Smooth muscle cell (in vitro differentiated cells): ENCODE measurements at regions not wholly inside any gene's neighbourhood (a gene's known extent, or its start where the extent isn't known, plus 50 kb on each side); places are given as distances from the start of the nearest gene placed in this dataset.

ENCODE experiments used
- DNase-seq: peaks from one replicate; lab custom pipeline; 2025; ENCODE audit not compliant: unreplicated experiment; lab: John Stamatoyannopoulos, UW
- H2AFZ ChIP-seq: fragments of 200-600 bp; sonication (generic); 2 replicates; pipeline ENCODE4 v1.6.0; 2016; ENCODE audit warnings: antibody characterized with exemption, low read depth, mild to moderate bottlenecking
- H3F3A ChIP-seq: fragments of 200-600 bp; sonication (generic); 2 replicates; pipeline ENCODE4 v1.6.0; 2017; ENCODE audit warnings: antibody characterized with exemption, low read depth
- H3K27ac ChIP-seq: fragments of 200-600 bp; sonication (generic); 2 replicates; pipeline ENCODE4 v1.5.1; 2016; ENCODE audit warnings: low read depth, mild to moderate bottlenecking
- H3K27me3 ChIP-seq: fragments of 200-600 bp; sonication (generic); 2 replicates; pipeline ENCODE4 v1.6.1; 2016; ENCODE audit warnings: low read depth, mild to moderate bottlenecking
- H3K36me3 ChIP-seq: fragments of 200-600 bp; sonication (generic); 2 replicates; pipeline ENCODE4 v1.5.1; 2016; ENCODE audit warnings: low read depth
- H3K4me1 ChIP-seq: fragments of 200-600 bp; sonication (generic); 2 replicates; pipeline ENCODE4 v1.5.1; 2016; ENCODE audit warnings: low read depth
- H3K4me2 ChIP-seq: fragments of 200-600 bp; sonication (generic); 2 replicates; pipeline ENCODE4 v1.6.0; 2016; ENCODE audit warnings: mild to moderate bottlenecking
- H3K4me3 ChIP-seq: fragments of 200-600 bp; sonication (generic); 2 replicates; pipeline ENCODE4 v1.5.1; 2016; ENCODE audit warnings: mild to moderate bottlenecking
- H3K79me2 ChIP-seq: fragments of 200-600 bp; sonication (generic); 2 replicates; pipeline ENCODE4 v1.6.0; 2016; ENCODE audit warnings: low read depth, mild to moderate bottlenecking
- H3K9ac ChIP-seq: fragments of 200-600 bp; sonication (generic); 2 replicates; pipeline ENCODE4 v1.6.0; 2016; ENCODE audit warnings: low read depth
- H3K9me3 ChIP-seq: fragments of 200-600 bp; sonication (generic); replicated peaks from 2 replicates; pipeline ENCODE4 v1.5.1; 2016; ENCODE audit warnings: low read depth
- H4K20me1 ChIP-seq: fragments of 200-600 bp; sonication (generic); 2 replicates; pipeline ENCODE4 v1.6.0; 2016; ENCODE audit warnings: low read depth
- CTCF ChIP-seq: fragments of 200-600 bp; sonication (generic); IDR thresholded peaks from 2 replicates; pipeline ENCODE4 v1.5.1; 2017; ENCODE audit warnings: borderline replicate concordance, mild to moderate bottlenecking, antibody characterized with exemption; ENCODE audit not compliant: insufficient read depth, poor library complexity, severe bottlenecking
- WGBS: methylation state at CpG from one replicate; pipeline ENCODE4 v1.1.7; 2016; ENCODE audit warnings: low lambda C conversion rate; 5-methylcytosine and 5-hydroxymethylcytosine counted together

- Histone ChIP-seq H3F3A (peaks cover 3% of the 10 kb centered on the region), H3K36me3 (no peaks in the 10 kb centered on the region), H3K9me3 (no peaks in the 10 kb centered on the region), H3K4me3 (no peak overlapping the region), H4K20me1 (no peaks in the 10 kb centered on the region), H2AFZ (peak overlapping the region; percentile 23), H3K79me2 (no peaks in the 10 kb centered on the region), H3K27ac (no peak overlapping the region), H3K27me3 (no peaks in the 10 kb centered on the region), H3K4me2 (no peak overlapping the region), H3K4me1 (peaks cover 9% of the 10 kb centered on the region), H3K9ac (no peak overlapping the region)
- no peak for TF ChIP-seq CTCF
- no peak for DNase-seq
- 86% methylated on average over 20 of the region's 20 CpGs for WGBS
Measured at GRCh38 chr13:106159295-106160195, 375.9 kb downstream of the EFNB2 start.

- Histone ChIP-seq H3K9ac (peak overlapping the region; percentile 67), H4K20me1 (no peaks in the 10 kb centered on the region), H3K4me2 (peak overlapping the region; percentile 59), H3K36me3 (no peaks in the 10 kb centered on the region), H2AFZ (no peak overlapping the region), H3K27ac (peak overlapping the region; percentile 98), H3K4me3 (no peak overlapping the region), H3K27me3 (no peaks in the 10 kb centered on the region), H3K79me2 (no peaks in the 10 kb centered on the region), H3K9me3 (no peaks in the 10 kb centered on the region), H3K4me1 (peaks cover 14% of the 10 kb centered on the region), H3F3A (peaks cover 3% of the 10 kb centered on the region)
- WGBS = 10% methylated on average over 4 of the region's 4 CpGs
- DNase-seq = no peak
- TF ChIP-seq CTCF = no peak
Measured at GRCh38 chr13:106156468-106156867, 379.0 kb downstream of the EFNB2 start.

- Histone ChIP-seq H3F3A (peaks cover 10% of the 10 kb centered on the region), H2AFZ (no peak overlapping the region), H3K27me3 (no peaks in the 10 kb centered on the region), H3K4me2 (peak overlapping the region; percentile 59), H3K79me2 (no peaks in the 10 kb centered on the region), H3K27ac (peak overlapping the region; percentile 98), H3K9me3 (no peaks in the 10 kb centered on the region), H3K4me1 (peaks cover 14% of the 10 kb centered on the region), H3K36me3 (no peaks in the 10 kb centered on the region), H3K9ac (peak overlapping the region; percentile 67), H4K20me1 (no peaks in the 10 kb centered on the region), H3K4me3 (no peak overlapping the region)
- TF ChIP-seq CTCF = no peak
- no peak for DNase-seq
- WGBS = 72% methylated on average over 6 of the region's 6 CpGs
Measured at GRCh38 chr13:106155411-106155810, 380.1 kb downstream of the EFNB2 start.
